ENCODE measurements at regions not wholly inside any gene's neighbourhood (a gene's known extent, or its start where the extent isn't known, plus 50 kb on each side); places are given as distances from the start of the nearest gene placed in this dataset.

DNA sequence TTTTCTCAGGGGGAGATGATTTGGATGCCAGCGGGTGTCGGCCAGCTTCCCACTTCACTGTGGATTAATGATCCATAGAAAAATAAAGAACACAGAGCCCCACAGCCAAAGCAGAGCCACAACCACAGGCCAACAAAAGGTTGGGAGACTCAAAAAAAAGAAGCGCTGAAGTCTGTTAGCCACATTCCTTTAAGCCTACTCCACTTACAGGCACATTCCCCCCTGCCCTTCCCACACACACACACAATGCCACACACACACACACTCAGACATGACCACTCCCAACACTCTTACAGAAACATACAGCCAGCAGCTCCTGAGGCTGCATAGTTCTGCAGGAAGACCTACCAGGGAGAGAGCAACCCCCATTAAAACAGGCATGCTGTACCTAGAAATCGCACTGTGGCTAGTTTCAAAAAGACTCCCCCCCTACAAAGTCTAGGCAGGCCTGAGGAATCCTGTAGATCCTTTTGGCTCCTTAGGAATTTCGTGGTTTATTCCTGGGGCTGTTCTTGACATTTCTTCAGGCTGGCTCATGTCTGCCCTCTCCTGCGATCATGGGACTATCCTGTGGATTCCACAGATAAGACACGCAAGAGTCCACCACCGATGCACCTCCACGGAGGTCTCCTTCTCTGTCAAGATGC, 309.4 kb upstream of the TSPY4 start:
- TF ChIP-seq, protein P1, sequence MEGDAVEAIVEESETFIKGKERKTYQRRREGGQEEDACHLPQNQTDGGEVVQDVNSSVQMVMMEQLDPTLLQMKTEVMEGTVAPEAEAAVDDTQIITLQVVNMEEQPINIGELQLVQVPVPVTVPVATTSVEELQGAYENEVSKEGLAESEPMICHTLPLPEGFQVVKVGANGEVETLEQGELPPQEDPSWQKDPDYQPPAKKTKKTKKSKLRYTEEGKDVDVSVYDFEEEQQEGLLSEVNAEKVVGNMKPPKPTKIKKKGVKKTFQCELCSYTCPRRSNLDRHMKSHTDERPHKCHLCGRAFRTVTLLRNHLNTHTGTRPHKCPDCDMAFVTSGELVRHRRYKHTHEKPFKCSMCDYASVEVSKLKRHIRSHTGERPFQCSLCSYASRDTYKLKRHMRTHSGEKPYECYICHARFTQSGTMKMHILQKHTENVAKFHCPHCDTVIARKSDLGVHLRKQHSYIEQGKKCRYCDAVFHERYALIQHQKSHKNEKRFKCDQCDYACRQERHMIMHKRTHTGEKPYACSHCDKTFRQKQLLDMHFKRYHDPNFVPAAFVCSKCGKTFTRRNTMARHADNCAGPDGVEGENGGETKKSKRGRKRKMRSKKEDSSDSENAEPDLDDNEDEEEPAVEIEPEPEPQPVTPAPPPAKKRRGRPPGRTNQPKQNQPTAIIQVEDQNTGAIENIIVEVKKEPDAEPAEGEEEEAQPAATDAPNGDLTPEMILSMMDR (IDR thresholded peaks at IDR 0.05; ENCODE audit: borderline replicate concordance), result no peak
- Histone ChIP-seq H3K9me3 (replicated peaks) (no peaks in the 10 kb centered on the region), H3K4me1 (no peaks in the 10 kb centered on the region), H3K36me3 (no peaks in the 10 kb centered on the region), H3K27ac (replicated peaks) (no peak overlapping the region), H3K4me3 (no peak overlapping the region), H3K27me3 (ENCODE audit: low read depth) (no peaks in the 10 kb centered on the region)
- intact Hi-C loops (cut with micrococcal nuclease), result no loop called here
- no peak for DNase-seq

DNA sequence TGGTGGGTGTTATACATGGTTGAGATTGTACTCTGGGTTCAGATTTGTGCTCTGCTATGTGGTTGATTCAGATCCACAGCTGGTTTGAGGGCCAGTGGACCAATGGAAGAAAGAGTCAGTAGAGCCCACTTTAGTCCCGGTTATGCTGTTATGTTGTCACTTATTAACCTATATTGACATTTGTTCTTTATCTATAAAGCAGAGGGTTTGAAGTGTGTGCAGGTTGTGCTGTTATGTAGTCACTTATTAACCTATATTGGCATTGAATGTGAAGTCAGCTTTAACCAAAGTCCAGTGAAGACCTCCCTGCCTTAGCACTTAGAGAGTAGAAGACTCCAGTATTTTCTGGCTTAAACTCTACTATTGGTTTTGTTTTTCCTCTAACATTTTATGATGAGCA, 307.3 kb upstream of the TSPY4 start:
- Histone ChIP-seq H3K4me3 (no peak overlapping the region), H3K4me1 (no peaks in the 10 kb centered on the region), H3K27me3 (ENCODE audit: low read depth) (no peaks in the 10 kb centered on the region), H3K36me3 (no peaks in the 10 kb centered on the region), H3K27ac (replicated peaks) (no peak overlapping the region), H3K9me3 (replicated peaks) (no peaks in the 10 kb centered on the region)
- DNase-seq, result no peak
- TF ChIP-seq, protein P1 (IDR thresholded peaks at IDR 0.05; ENCODE audit: borderline replicate concordance), result no peak
- intact Hi-C loops (cut with micrococcal nuclease), result no loop called here

DNA sequence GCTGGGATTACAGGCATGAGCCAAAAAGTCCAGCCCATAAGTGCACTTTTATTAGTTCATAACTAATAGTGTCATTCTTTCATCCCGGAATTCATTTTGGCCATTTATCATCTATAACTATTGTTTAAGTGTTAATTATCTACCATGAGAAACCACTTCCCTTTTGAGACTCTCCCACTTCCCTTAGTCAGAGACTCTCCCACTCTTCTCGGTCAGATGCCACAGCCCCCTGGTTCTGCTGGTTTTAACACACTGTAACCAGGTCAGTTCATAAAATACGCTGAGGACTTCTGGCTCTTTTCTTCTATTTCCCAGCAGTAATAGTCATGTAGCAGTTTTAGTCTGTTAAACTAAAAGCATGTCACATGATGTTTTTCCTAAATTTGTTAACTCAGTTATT, 303.0 kb upstream of the TSPY4 start:
- Histone ChIP-seq H3K9me3 (replicated peaks) (no peaks in the 10 kb centered on the region), H3K27ac (replicated peaks) (no peak overlapping the region), H3K4me1 (no peaks in the 10 kb centered on the region), H3K36me3 (no peaks in the 10 kb centered on the region), H3K4me3 (no peak overlapping the region), H3K27me3 (ENCODE audit: low read depth) (no peaks in the 10 kb centered on the region)
- intact Hi-C loops (cut with micrococcal nuclease), result no loop called here
- no peak for DNase-seq
- TF ChIP-seq, protein P1 (IDR thresholded peaks at IDR 0.05; ENCODE audit: borderline replicate concordance), result no peak

DNA sequence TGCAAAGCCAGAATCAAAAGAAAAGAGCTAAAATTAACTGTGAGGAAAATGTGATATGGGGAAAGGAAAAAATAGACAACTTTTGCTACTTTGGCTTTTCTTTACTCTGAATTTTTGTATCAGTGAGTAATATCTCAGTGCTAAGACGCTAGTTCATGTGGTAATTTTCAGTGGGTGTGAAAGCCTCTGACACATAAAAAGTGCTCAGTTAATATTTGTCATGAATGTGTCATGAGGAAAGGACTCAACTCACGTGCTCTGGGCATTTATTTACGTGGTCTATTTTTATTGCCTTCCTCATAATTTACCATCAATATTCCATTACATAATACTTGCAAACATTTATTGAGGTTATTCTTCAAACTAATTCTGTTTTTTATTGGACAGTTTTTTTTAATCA, 302.0 kb upstream of the TSPY4 start:
- H3K9me3 ChIP-seq (replicated peaks), result no peaks in the 10 kb centered on the region
- H3K27ac ChIP-seq (replicated peaks), result no peak overlapping the region
- H3K36me3 ChIP-seq, result no peaks in the 10 kb centered on the region
- no peak for DNase-seq
- TF ChIP-seq, protein P1 (IDR thresholded peaks at IDR 0.05; ENCODE audit: borderline replicate concordance), result no peak
- H3K27me3 ChIP-seq (ENCODE audit: low read depth), result no peaks in the 10 kb centered on the region
- no peaks in the 10 kb centered on the region for H3K4me1 ChIP-seq
- intact Hi-C loops (cut with micrococcal nuclease), result no loop called here
- no peak overlapping the region for H3K4me3 ChIP-seq

DNA sequence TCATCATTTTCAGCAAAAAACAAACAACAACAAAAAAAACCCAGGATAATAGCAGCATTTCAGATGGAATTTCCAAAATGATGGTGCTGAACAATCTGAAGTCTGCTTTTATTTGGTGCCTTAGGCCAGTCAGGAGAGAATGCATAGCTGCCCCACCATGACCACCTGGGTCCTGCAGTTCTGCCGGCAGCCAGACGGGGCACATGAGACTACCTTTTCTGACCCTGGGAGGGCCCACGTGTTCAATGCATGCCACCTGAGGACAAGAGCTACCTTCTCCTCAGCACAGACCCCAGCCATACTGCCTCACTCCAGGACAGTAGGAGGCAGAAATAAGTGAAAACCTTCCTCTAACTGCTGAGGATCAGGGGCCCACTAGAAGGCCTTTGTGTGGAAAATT, 295.8 kb upstream of the TSPY4 start:
- H3K27ac ChIP-seq (replicated peaks), result no peak overlapping the region
- intact Hi-C loops (cut with micrococcal nuclease), result no loop called here

More for the DNA sequence above, 295.8 kb upstream of the TSPY4 start:
- Histone ChIP-seq H3K4me3 (no peak overlapping the region), H3K9me3 (replicated peaks) (peaks cover 5% of the 10 kb centered on the region), H3K4me1 (no peaks in the 10 kb centered on the region), H3K36me3 (no peaks in the 10 kb centered on the region), H3K27me3 (ENCODE audit: low read depth) (no peaks in the 10 kb centered on the region)
- TF ChIP-seq, protein P1 (IDR thresholded peaks at IDR 0.05; ENCODE audit: borderline replicate concordance), result no peak
- DNase-seq, result no peak
